Medulla oblongata (tissue), 1 donor: ENCODE measurements at regions not wholly inside any gene's neighbourhood (a gene's known extent, or its start where the extent isn't known, plus 50 kb on each side); places are given as distances from the start of the nearest gene placed in this dataset.

ENCODE experiments used
- DNase-seq: peaks from one replicate; pipeline ENCODE4 v3.0.0-alpha.2; 2015; ENCODE audit errors: extremely low spot score

GRCh38 chr9:121550041-121550440 lies 50.4 kb upstream of the GGTA1 start:
- no peak for DNase-seq

- peak; percentile 85 for DNase-seq
Observed at GRCh38 chr9:121550569-121551512, 51.2 kb upstream of the GGTA1 start.

GRCh38 chr9:121551985-121552753 lies 52.5 kb upstream of the GGTA1 start:
- peak; percentile 65 for DNase-seq

GRCh38 chr9:121556082-121556481 lies 56.4 kb upstream of the GGTA1 start:
- no peak for DNase-seq

- peak; percentile 74 for DNase-seq
Observed at GRCh38 chr9:121556580-121556979, 56.9 kb upstream of the GGTA1 start.

- peak; percentile 85 for DNase-seq
Observed at GRCh38 chr9:121557581-121558447, 58.2 kb upstream of the GGTA1 start.

- no peak for DNase-seq
Observed at GRCh38 chr9:121558473-121558872, 58.8 kb upstream of the GGTA1 start.

GRCh38 chr9:121559183-121559582 lies 59.5 kb upstream of the GGTA1 start:
- no peak for DNase-seq

- DNase-seq: no peak
Observed at GRCh38 chr9:121560921-121561320, 61.3 kb upstream of the GGTA1 start.

- DNase-seq: no peak
Observed at GRCh38 chr9:121561385-121562222, 62.0 kb upstream of the GGTA1 start.

- DNase-seq: no peak
Observed at GRCh38 chr9:121562301-121562700, 62.7 kb upstream of the GGTA1 start.

GRCh38 chr9:121563425-121563824 lies 63.8 kb upstream of the GGTA1 start:
- no peak for DNase-seq

GRCh38 chr9:121563881-121564460 lies 64.3 kb upstream of the GGTA1 start:
- DNase-seq: no peak

GRCh38 chr9:121564504-121565260 lies 65.0 kb upstream of the GGTA1 start:
- no peak for DNase-seq

- no peak for DNase-seq
Observed at GRCh38 chr9:121566481-121567465, 67.1 kb upstream of the GGTA1 start.

- peak; percentile 33 for DNase-seq
Observed at GRCh38 chr9:121567500-121568342, 68.1 kb upstream of the GGTA1 start.
